Amygdala (tissue), 56 donors: ENCODE measurements at regions not wholly inside any gene's neighbourhood (a gene's known extent, or its start where the extent isn't known, plus 50 kb on each side); places are given as distances from the start of the nearest gene placed in this dataset.

Experiments used
- DNase-seq, 56 donors: peaks; one replicate each; lab custom pipeline; 2025; lab: John Stamatoyannopoulos, UW

GRCh38 chr1:222994511-222995235 is 148.4 kb downstream of the TLR5 start:
- no peak for DNase-seq

DNA sequence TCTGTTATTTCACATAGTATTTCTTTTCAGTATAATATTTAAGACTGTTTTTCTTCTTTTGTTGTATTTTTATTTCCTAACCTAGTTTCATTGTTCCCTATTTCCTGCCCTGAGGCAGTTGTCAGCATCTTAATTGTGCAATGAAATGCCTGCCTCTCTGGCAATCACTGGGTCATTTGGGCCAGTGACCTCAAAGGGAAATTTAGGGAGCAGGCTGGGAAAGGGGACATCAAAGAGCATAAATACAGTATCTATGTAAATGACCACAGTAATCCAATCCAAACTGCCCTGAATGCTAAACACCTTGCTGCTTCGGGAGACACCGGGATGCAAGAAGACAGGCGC is 147.8 kb downstream of the TLR5 start:
- DNase-seq, result no peak

DNA sequence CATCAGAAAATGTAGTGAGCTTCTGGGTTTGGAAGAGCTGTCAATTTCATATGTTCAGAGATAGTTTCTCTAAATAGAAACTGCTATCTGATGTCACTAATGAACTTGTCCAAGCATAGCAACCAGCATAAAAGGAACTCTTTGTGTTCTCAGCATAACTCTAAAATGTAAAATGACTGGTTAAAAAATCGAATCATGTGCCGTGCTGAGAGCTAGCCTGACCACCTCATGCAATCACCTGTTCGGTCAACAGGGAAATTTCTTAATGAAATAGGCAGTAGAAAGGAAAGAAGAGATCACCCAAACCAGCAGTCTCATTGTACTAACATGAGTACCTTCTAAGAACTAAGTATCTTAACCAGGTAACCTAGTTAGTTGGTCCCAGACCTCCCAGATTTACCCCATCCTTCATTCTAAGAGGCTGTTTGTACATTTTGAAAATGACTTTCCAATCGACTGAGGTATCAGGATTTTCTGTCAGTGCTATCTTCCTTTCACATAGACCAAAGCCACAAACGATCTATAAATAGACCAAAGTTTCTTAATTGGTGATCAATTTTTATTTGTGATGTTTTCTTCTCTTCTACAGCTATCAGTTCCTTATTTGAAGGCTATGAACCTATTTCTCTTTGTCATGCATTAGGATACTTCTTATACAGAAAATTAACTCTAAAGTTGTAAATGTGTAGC is 147.3 kb downstream of the TLR5 start:
- no peak for DNase-seq

DNA sequence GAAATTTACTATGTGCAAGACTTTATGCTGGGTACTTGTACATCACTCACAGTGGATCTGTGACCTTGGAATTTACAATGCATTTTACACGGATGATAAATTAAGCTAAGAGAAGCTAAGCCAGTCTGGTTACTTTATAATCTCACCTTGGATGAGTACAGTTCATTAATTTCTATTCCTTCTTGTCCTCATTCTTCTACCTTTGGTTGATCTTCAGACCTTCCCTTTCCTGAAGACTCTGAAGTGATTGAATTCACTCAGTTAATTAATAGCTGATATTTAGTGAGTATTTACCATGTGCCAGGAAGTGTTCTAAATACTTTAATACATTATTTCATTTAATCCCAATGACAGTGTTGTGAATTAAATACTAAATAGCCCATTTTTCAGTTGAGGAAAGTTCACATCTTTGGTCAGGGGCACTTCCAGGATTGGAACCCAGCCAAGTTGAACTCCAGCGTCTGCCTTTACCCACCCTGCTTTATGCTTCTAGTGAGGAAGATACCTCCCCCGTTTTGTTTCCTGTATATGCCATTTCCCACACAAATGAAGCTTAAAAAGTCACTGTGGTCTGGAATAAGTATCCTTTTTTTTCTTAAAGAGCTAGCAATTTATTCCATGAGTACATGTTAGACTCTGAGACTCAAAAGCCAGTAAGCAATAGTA is 146.6 kb downstream of the TLR5 start:
- DNase-seq, result no peak

GRCh38 chr1:223000632-223001031 is 142.4 kb downstream of the TLR5 start:
- DNase-seq, result no peak

- DNase-seq, result no peak
Measured at GRCh38 chr1:223001653-223002634, 141.1 kb downstream of the TLR5 start.

GRCh38 chr1:223003549-223003948 is 139.5 kb downstream of the TLR5 start:
- no peak for DNase-seq

GRCh38 chr1:223006371-223006770 is 136.7 kb downstream of the TLR5 start:
- DNase-seq, result no peak

GRCh38 chr1:223006917-223007648 is 136.0 kb downstream of the TLR5 start:
- no peak for DNase-seq

DNA sequence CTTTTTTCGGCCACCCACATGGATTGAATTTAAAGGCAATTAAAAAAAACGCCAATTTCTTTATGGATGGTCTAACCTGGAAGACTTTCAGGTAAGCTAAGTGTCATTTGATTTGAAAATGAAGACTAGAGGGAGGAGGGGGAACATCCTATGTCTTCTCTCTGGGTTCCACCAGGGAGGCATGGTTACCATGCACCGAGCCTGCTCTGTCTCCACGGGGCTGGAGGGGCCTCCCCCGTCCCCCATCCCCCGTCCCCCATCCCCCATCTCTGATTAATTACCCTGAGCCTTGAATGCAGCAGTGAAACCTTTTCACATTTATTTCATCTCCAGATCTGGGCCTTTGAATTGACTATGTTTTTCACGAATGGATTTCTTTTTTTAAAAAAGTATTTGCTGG is 135.1 kb downstream of the TLR5 start:
- DNase-seq, result no peak

DNA sequence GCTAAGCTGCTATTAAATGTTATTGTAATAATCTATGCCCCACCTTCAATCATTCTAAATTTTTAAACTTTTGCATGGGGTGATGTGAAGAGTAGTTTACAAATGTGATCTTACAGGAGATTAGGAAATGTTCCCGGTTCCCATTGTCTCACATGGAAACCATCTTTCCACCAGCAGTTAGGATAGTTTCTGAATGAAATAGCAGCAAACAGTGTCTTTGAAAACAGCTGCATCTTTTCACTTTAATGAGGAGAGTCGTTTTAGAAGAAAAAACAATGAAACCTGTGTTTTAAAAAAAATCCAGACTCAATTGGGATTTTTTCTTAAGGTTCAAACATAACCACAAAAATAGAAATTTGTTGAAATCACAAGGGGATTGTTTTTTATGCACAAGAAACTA is 134.2 kb downstream of the TLR5 start:
- no peak for DNase-seq

- no peak for DNase-seq
Measured at GRCh38 chr1:223009406-223009805, 133.6 kb downstream of the TLR5 start.

DNA sequence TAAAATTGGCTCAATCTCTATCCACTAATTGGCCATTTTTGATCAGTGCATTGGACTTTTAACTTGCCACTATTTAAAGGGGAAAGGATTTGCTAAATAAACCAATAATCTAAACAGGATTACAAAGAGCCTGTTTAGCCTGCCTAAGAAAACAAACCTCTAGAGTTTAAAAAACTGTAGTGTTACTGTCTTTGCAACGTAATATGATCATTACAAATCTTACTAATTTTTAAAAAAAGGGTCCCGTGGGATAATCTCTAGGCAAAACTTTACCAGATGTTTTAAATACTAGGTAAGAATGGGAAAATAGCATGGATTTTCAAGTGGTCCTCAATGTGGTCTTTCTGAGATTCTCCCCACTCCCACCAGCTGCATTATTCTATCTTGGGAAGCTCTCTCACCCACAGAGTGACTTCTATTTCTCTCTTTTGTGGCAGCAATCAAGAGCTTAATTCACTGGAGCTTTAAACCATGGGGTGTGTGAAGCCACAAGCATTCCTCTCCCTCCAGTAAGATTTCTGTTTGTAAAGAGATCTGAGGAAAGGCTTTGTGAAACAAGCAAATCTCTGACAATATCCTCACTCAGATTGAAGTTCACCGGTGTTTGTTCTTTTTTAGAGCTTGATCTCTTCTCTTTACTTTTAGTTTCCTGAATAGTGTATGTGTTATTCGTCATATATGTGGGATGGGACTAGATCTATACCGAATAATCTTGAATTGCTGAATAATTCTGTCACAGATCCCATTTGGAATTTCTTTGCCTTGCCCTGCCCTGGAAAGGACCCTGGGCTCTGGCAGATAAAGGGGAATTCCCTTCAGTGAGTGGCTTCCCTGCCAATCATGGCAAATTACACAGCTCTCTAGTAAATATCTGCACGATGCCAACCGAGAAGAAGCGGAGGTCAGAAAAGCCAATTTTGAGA is 132.2 kb downstream of the TLR5 start:
- DNase-seq, result no peak

GRCh38 chr1:223011505-223011856 is 131.6 kb downstream of the TLR5 start:
- DNase-seq, result no peak

DNA sequence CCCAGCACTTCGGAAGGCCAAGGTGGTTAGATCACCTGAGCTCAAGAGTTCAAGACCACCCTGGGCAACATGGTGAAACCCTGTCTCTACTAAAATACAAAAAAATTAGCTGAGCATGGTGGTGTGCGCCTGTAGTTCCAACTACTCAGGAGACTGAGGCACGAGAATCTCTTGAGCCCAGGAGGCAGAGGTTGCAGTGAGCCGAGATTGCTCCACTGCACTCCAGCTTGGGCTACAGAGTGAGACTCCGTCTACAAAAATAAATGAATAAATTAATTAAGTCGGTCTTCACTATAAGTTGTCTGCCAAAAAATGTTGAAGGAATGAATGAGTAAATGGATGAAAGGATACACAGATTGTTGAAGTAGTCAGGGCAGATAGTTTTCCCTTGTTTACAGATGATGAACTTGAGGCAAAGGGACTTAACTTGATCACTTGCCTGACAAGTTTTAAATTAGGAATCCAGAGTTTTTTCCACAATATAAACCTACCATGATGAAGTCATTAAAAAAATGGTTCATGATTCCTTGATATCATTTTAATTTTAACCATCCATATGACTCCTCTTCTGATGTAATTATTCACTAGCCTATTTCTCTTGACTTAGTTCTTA is 130.8 kb downstream of the TLR5 start:
- no peak for DNase-seq

DNA sequence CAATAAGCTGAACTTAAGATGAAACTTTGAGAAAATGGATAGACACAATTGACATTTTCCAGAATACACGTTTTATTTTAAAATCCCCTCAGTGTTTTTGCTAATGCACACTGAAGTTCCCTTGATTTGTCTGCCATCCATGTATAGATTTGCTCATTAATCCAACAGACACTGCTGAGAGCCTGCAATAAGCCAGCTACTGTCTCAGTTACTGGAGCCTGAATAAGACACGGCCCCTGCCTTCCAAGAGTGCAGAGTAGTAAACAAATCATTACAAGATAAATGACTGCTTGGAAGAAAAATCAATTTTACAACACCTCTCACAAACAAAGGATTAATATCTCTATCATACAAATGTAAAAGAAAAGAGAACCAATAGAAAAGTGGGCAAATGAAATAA is 130.1 kb downstream of the TLR5 start:
- DNase-seq, result no peak

DNA sequence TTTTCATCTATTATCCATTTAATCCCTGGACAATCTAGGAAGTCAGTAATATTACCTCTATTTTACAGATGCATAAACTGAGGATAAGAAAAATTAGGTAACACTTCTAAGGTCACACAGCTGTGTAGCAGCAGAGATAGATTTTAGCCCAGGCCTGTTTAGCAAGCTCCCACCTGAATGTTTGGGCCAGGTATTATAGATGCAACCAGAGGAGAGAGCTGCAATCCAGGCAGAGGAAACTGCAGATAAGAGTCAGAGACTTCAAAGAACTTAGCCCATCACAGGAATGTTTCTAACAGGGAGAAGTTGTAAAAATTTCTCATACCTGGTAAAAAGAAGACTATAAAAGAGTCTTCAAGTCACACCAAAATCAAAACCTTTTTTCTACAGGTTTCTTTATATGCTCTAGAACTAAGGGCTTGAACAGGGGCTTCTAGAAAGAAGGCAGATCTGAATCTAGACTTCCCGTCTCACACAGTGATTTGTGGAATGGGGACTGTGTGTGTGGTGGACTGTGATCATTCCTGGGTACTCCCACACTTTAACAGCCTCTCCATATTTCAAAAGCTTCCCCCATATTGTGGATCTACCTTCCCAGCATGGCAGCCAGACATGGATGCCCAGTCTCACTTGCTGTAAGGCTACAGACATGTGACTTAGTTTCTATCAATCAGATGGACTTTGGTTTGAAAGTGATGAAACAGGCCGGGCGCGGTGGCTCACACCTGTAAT is 128.7 kb downstream of the TLR5 start:
- DNase-seq, result no peak

GRCh38 chr1:223016381-223016780 is 126.7 kb downstream of the TLR5 start:
- no peak for DNase-seq
